ENCODE measurements at regions not wholly inside any gene's neighbourhood (a gene's known extent, or its start where the extent isn't known, plus 50 kb on each side); places are given as distances from the start of the nearest gene placed in this dataset.

- no peaks in the 10 kb centered on the region for H3K36me3 Mint-ChIP-seq (ENCODE audit: low read depth)
- no peak for DNase-seq
- H3K9me3 Mint-ChIP-seq: no peaks in the 10 kb centered on the region
- H3K4me3 Mint-ChIP-seq: no peak overlapping the region
- no peaks in the 10 kb centered on the region for H3K4me1 Mint-ChIP-seq
- TF ChIP-seq, protein P1, sequence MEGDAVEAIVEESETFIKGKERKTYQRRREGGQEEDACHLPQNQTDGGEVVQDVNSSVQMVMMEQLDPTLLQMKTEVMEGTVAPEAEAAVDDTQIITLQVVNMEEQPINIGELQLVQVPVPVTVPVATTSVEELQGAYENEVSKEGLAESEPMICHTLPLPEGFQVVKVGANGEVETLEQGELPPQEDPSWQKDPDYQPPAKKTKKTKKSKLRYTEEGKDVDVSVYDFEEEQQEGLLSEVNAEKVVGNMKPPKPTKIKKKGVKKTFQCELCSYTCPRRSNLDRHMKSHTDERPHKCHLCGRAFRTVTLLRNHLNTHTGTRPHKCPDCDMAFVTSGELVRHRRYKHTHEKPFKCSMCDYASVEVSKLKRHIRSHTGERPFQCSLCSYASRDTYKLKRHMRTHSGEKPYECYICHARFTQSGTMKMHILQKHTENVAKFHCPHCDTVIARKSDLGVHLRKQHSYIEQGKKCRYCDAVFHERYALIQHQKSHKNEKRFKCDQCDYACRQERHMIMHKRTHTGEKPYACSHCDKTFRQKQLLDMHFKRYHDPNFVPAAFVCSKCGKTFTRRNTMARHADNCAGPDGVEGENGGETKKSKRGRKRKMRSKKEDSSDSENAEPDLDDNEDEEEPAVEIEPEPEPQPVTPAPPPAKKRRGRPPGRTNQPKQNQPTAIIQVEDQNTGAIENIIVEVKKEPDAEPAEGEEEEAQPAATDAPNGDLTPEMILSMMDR (IDR thresholded peaks at IDR 0.05): no peak
- no peak overlapping the region for H3K27ac Mint-ChIP-seq
- peaks cover 6% of the 10 kb centered on the region for H3K27me3 Mint-ChIP-seq (ENCODE audit: low read depth, poor library complexity)
Measured at GRCh38 chr4:111605111-111605510, 540.1 kb upstream of the FAM241A start.

DNA sequence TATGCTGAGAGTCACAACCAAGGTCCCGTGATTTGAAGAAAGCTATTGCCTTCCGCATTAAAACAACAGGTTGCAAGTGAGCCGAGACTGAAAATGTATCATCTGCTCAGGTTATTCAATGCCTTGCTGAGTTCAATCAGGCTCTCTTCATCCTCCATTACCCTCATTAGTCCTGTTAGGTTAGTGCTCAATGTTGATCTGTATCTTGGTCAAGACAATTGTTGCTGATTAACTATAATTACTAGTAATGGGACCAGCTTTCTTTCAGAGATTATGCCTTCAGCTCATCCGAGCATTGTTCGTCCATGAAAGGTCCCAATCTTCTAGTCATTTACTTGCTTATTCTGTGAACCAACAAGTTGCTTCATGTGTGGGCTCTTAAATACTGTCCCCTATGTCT lies 534.6 kb upstream of the FAM241A start:
- TF ChIP-seq, protein P1 (IDR thresholded peaks at IDR 0.05): no peak
- Mint-ChIP-seq H3K27me3 (ENCODE audit: low read depth, poor library complexity) (peaks cover 7% of the 10 kb centered on the region), H3K4me3 (no peak overlapping the region), H3K9me3 (no peaks in the 10 kb centered on the region), H3K4me1 (peaks cover 4% of the 10 kb centered on the region), H3K27ac (no peak overlapping the region), H3K36me3 (ENCODE audit: low read depth) (no peaks in the 10 kb centered on the region)
- no peak for DNase-seq

GRCh38 chr4:111618908-111619307 lies 526.3 kb upstream of the FAM241A start:
- no peaks in the 10 kb centered on the region for H3K36me3 Mint-ChIP-seq (ENCODE audit: low read depth)
- H3K9me3 Mint-ChIP-seq: peaks cover 11% of the 10 kb centered on the region
- TF ChIP-seq, protein P1 (IDR thresholded peaks at IDR 0.05): no peak
- H3K27me3 Mint-ChIP-seq (ENCODE audit: low read depth, poor library complexity): peaks cover 11% of the 10 kb centered on the region
- no peak overlapping the region for H3K4me3 Mint-ChIP-seq
- no peaks in the 10 kb centered on the region for H3K4me1 Mint-ChIP-seq
- no peak for DNase-seq
- H3K27ac Mint-ChIP-seq: no peak overlapping the region

- Mint-ChIP-seq H3K4me1 (no peaks in the 10 kb centered on the region), H3K36me3 (ENCODE audit: low read depth) (no peaks in the 10 kb centered on the region), H3K4me3 (no peak overlapping the region), H3K27ac (no peak overlapping the region), H3K9me3 (peaks cover 21% of the 10 kb centered on the region), H3K27me3 (ENCODE audit: low read depth, poor library complexity) (peaks cover 9% of the 10 kb centered on the region)
- TF ChIP-seq, protein P1 (IDR thresholded peaks at IDR 0.05): no peak
- DNase-seq: no peak
Measured at GRCh38 chr4:111628437-111628836, 516.8 kb upstream of the FAM241A start.

DNA sequence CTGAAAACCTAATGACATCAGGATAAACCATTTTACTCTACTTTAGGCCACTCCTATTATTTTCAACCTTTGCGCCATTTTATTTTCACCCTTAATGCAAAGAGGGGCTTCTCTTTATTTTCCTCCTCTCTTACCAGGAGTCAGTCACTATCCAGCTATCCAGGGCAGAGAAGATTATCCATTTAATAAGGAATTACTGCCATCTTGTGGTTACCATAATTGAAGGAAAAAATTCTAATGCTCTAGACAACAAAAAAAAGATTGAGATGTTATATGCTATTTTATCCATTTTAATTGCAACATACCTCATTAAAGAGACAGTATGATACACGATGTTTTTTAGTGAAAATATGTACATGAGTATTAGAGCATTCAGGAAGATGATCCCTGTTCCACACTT lies 514.5 kb upstream of the FAM241A start:
- H3K4me3 Mint-ChIP-seq: no peak overlapping the region
- no peak overlapping the region for H3K27ac Mint-ChIP-seq
- peaks cover 14% of the 10 kb centered on the region for H3K9me3 Mint-ChIP-seq
- no peaks in the 10 kb centered on the region for H3K36me3 Mint-ChIP-seq (ENCODE audit: low read depth)
- H3K27me3 Mint-ChIP-seq (ENCODE audit: low read depth, poor library complexity): peaks cover 1% of the 10 kb centered on the region
- peaks cover 10% of the 10 kb centered on the region for H3K4me1 Mint-ChIP-seq
- no peak for DNase-seq
- TF ChIP-seq, protein P1 (IDR thresholded peaks at IDR 0.05): peak; percentile 44

DNA sequence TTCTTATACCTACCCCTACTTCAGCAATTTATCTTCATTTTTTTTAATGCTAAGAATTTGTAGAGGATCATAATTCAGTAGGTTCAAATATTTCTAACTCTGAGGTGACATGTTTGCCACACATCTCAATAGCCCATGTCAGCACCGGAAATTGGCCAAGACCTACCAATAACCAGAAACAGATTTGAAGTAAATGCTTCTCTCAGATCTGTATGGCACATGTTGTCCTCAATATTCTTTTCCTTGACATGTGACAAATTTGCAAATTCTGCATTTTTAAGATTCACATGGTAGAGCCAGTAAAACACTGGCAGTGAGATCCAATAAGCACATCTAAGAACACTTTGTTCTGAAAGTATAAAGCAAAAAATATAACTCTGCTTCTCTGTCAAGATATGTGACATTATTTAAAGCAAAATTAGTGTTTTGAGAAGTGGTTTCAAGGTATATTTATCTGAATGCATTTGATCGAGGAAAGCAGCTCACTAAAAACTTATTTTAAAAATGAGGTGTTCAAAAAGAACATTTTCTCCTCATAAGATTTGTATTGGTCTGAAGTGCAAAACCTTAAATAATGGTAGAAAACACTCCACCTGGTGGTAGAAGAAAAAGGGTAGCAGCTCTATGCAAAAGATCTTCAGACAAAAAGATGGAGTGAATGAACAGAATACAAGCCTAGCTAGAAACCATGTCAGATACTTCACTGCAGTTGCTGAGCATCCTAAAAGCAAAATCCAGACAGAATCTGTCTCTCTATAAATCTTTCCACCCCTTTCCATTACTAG lies 513.8 kb upstream of the FAM241A start:
- Mint-ChIP-seq H3K4me3 (no peak overlapping the region), H3K36me3 (ENCODE audit: low read depth) (no peaks in the 10 kb centered on the region), H3K27ac (no peak overlapping the region), H3K27me3 (ENCODE audit: low read depth, poor library complexity) (no peaks in the 10 kb centered on the region), H3K9me3 (peaks cover 14% of the 10 kb centered on the region), H3K4me1 (peaks cover 10% of the 10 kb centered on the region)
- DNase-seq: no peak
- TF ChIP-seq, protein P1 (IDR thresholded peaks at IDR 0.05): peak; percentile 51

All from nephron progenitor cell (in vitro differentiated cells).